Activated T-cell treated with anti-CD3 and anti-CD28 coated beads for 48 hours (primary cell): ENCODE measurements at regions not wholly inside any gene's neighbourhood (a gene's known extent, or its start where the extent isn't known, plus 50 kb on each side); places are given as distances from the start of the nearest gene placed in this dataset.
A peak's percentile ranks its signal among the peaks of the same experiment; 100 is the strongest.
"Not testable (repeated sequence)": the region's sequence is repeated elsewhere in the genome, so short reads cannot be mapped to it uniquely, and the experiment has no call there.

ENCODE experiments used
- DNase-seq: peaks from one replicate; pipeline ENCODE4 v3.0.0-alpha.2; 2020; ENCODE audit warnings: low read depth

DNA sequence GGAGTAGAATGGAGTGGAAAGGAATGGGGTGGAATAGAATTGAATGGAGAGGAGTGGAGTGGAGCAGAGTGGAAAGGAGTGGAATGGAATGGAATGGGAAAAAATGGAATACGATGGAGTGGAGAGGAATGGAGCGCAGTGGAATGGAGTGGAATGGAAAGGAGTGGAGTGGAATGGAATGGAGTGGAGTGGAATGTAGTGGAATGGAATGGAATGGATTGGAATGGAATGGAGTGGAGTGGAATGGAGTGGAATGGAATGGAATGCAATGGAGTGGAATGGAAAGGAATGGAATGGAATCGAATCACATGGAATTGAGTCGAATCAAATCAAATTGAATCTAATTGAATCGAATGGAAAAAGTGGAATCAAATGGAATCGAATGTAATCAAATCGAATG is 1016.1 kb downstream of the CDY1 start:
- DNase-seq, result no peak

DNA sequence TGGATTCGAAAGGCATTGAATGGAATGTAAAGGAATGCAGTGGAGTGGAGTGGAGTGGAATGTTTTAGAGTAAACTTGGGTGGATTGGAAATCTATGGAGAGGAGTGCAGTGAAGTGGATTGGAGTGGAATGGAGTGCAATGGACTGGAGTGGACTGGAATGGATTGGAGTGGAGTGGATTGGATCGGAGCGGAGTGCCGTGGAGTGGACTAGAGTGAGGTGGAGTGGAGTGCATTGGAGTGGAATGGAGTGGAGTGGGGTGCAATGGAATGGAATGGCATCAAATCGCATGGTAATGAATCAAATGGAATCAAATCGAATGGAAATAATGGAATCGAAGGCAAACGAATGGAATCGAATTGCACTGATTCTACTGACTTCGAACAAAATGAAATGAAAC is 1023.9 kb downstream of the CDY1 start:
- not testable (repeated sequence) for DNase-seq

DNA sequence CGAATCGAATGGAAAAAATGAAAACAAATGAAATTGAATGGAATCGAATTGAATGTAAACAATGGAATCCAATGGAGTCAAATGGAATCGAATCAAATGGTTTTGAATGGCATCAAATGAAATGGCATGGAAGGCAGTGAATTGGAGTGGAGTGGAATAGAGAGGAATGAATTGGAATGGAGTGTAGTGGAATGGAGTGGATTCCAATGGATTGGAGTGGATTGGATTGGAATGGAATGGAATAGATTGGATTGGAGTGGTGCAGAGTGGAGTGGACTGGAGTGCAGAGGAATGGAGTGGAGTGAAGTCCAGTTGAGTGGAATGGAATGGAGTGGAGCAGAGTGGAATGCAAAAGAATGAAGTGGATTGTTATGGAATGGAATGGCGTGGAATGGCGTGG is 1026.3 kb downstream of the CDY1 start:
- DNase-seq, result not testable (repeated sequence)

DNA sequence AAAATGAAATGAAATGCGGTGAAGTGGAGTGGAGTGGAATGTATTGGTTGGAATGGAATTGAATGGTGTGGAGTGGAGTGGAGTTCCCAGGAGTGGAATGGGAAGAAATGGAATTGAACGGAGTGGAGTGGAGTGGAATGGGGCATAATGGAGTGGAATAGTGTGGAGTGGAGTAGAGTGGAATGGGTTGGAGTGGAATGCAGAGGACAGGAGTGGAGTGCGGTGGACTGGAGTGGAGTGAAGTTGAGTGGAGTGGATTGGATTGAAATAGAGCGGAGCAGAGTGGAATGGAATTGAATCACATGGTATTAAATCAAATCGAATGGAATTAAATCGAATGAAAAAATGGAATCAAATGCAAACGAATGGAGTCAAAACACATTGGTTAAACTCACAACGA is 1042.3 kb downstream of the CDY1 start:
- DNase-seq, result not testable (repeated sequence)

DNA sequence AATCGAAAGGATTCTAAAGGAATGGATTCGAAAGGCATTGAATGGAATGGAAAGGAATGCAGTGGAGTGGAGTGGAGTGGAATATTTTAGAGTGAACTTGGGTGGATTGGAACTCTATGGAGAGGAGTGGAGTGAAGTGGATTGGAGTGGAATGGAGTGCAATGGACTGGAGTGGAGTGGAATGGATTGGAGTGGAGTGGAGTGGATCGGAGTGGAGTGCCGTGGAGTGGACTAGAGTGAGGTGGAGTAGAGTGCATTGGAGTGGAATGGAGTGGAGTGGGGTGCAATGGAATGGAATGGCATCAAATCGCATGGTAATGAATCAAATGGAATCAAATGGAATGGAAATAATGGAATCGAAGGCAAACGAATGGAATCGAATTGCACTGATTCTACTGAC is 1044.8 kb downstream of the CDY1 start:
- not testable (repeated sequence) for DNase-seq

DNA sequence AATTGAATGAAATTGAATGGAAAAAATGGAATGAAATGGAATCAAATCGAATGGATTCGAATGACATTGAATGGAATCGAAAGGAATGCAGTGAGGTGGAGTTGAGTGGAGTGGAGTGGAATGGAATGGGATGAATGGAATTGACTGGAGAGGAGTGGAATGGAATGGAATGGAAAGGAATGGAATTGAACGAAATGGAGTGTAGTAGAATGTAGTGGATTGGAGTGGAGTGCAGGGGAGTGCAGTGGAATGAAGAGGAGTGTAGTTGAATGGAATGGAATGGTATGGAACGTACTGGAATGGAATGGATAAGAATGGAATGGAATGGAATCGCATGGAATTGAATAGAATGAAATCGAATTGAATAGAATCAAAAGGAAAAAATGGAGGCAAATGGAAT is 1047.3 kb downstream of the CDY1 start:
- DNase-seq, result not testable (repeated sequence)

DNA sequence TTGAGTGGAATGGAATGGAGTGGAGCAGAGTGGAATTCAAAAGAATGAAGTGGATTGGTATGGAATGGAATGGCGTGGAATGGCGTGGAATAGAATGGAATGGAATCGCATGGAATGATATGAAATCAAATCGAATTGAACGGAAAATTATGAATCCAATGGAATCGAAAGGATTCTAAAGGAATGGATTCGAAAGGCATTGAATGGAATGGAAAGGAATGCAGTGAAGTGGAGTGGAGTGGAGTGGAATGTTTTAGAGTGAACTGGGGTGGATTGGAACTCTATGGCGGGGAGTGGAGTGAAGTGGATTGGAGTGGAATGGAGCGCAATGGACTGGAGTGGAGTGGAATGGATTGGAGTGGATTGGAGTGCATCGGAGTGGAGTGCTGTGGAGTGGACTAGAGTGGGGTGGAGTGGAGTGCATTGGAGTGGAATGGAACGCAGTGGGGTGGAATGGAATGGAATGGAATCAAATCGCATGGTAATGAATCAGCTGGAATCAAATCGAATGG is 1048.5 kb downstream of the CDY1 start:
- DNase-seq, result peak; percentile 1

DNA sequence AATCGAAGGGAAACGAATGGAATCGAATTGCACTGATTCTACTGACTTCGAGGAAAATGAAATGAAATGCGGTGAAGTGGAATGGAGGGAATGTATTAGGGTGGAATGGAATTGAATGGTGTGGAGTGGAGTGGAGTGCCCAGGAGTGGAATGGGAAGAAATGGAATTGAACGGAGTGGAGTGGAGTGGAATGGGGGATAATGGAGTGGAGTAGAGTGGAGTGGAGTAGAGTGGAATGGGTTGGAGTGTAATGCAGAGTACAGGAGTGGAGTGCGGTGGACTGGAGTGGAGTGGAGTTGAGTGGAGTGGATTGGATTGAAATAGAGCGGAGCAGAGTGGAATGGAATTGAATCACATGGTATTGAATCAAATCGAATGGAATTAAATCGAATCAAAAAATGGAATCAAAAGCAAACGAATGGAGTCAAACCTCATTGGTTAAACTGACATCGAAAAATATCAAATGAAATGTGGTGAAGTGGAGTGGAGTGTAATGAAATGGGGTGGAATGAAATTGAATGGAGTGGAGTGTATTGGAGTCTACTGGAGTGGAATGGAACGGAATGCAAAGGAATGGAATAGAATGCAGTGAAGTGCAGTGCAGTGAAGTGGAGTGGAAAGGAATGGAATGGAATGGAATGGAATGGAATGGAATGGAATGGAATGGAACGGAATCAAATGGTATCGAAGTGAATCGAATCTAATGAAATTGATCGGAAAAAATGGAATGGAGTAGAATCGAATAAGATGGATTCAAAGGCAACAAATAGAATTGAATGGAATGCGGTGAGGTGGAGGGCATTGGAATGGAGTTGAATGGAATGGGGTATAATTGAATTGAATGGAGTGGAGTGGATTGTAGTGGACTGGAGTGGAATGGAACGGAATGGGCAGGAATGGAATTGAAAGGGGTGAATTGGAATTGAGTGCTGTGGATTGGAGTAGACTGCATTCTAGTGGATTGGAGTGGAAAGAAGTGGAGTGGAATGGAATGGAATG is 1049.3 kb downstream of the CDY1 start:
- peak; percentile 7 for DNase-seq
